SK-N-DZ (cell line): ENCODE measurements at regions not wholly inside any gene's neighbourhood (a gene's known extent, or its start where the extent isn't known, plus 50 kb on each side); places are given as distances from the start of the nearest gene placed in this dataset.

Experiments
- DNase-seq: peaks from one replicate; pipeline ENCODE4 v3.0.0-alpha.2; 2015; ENCODE audit warnings: low spot score

- DNase-seq: no peak
Measured at GRCh38 chr3:66133050-66133757, 87.6 kb upstream of the SLC25A26 start.

- DNase-seq: no peak
Measured at GRCh38 chr3:66128623-66129022, 89.9 kb upstream of the MAGI1 start.

DNA sequence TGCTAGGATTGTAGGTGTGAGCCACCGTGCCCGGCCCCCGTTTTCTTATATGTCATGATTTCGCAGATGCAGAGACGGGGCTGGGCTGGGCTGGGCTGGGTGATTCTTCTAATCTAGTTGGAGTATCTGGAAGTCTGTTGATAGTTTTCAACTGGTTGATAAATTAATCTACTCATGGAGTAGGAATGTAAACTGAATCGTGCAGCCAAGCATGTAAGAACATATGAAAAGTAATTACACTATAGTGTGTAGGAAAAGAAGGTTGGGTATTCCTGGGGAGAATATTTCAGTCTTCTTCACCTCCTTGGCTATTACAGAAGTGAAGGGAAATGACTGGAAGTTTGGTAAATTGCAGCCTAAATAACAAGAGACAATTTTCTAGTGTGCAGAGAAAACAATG lies 82.6 kb upstream of the MAGI1 start:
- no peak for DNase-seq

GRCh38 chr3:66115858-66116654 lies 77.3 kb upstream of the MAGI1 start:
- DNase-seq: no peak

DNA sequence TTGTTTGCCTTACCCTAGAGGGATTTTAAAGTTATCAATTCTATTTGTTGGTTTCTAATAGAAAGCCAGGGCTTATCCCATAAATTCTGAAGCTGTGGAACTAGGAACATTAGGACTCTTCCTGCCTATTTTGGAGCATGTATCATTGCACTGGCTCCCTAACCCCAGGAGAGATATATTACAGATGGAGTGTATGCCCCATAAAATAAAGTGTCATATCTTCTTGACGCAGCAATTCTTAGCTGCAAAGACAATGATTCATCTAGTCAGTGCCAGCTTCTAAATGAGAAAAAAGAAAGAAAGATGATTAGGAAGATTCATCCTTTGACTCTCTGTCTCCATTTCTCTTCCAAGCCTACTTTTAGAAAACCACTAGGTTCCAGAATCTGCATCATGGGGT lies 74.8 kb upstream of the MAGI1 start:
- no peak for DNase-seq

DNA sequence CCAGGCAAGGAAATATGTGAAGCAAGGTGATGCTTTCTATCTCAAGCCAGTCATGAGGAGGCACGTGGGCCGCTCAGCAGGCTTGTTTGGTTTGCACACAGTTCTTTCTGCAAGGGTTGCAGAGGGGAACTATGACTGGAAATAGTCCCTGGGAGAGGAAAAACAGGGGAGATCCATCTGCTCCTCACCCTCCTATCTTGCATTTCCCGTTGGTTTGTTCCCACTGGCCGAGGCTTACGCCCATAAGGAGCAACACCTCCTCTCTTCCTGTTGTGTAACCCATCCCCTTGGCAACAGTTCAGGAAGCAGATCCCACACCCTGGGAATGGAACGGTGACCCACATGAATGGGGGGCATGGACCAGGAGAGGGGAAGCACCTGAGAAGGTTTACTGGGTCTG lies 72.1 kb upstream of the MAGI1 start:
- no peak for DNase-seq

DNA sequence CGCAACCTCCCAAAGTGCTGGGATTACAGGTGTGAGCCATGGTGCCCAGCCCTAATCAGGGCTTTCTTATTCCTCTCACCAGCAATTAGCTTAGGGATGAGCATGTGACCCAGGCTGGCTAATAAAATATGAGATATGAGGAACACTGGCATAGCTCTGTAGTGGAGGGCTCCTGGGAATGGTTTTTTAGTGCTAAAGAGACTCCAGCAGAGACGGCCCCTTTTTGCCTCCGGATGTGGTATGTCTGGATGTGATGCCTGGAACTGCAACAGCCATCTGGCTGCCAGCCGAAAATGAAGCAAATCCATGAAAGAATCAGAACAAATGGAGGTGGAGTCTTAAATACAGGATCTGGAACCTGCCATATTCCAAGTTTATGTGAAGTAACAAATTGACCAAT lies 69.1 kb upstream of the MAGI1 start:
- DNase-seq: peak; percentile 5

GRCh38 chr3:66106788-66107187 lies 68.1 kb upstream of the MAGI1 start:
- DNase-seq: no peak

- no peak for DNase-seq
Measured at GRCh38 chr3:66104535-66104934, 65.8 kb upstream of the MAGI1 start.

DNA sequence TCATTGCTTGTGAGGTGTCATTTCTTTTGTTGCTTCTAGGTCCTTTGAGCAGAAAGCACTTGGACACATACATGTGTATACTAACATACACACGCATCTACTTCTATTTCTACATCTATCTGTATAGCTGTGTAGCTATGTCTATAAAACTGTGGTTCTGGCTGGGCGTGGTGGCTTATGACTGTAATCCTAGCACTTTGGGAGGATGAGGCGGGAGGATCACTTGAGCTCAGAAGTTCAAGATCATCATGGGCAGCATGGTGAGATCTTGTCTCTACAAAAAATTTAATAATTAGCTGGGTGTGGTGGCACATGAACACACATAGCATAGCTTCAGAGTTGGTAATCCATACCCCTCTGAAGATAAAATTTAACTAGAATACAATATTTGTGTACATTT lies 65.0 kb upstream of the MAGI1 start:
- no peak for DNase-seq

DNA sequence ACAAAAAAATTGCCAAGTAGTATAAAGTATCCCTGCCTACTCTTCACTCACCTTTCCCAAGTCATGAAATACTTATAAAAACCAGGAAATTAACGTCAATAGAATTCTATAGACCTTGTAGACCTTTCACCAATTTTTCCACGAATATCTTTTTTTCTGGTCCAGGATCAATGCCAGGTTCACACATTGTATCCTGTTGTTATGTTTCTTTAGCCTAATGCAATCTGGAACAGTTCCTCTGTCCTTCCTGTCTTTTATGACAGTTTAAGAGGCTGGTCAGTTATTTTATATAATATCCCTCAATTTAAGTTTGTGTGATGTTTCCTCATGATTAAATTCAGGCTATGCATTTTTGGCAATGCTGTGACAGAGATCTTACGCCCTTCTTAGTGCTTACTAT lies 63.2 kb upstream of the MAGI1 start:
- no peak for DNase-seq

GRCh38 chr3:66099541-66100065 lies 60.9 kb upstream of the MAGI1 start:
- DNase-seq: no peak

DNA sequence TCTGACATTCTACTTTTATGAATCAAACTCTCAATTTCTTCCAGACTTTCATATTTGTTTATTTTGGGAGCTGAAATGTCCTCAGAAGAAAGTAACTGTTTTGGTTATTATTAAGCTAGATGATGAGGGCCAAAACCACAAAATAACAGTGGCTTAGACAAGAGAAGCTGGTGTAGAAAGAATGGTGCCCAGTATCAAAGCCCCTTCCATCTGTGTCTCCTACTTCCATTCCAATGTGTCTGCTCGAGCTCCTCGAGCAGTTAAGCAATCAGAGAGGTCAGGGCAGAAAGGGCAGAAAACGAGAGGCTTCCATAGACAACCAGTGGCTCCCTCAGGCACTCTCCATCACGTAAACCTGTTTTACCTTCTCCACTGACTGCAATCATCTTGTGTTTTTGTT lies 59.7 kb upstream of the MAGI1 start:
- no peak for DNase-seq

DNA sequence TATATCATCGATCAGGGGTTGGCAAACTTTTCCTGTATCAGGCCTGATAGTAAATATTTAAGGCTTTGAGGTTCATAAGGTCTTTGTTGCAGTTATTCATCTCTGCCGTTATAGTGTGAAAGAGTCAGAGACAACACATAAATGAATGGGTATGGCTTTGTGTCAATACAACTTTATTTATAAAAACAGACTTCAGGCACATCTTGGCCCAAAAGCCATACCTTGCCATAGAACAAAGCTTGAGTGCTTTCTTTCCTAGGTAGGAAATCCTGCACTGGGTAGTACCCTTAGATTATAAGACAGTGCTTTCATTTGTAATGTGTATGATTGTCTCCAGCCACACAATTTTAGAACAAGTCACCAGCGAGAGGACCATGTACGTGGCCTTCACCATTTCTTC lies 58.9 kb upstream of the MAGI1 start:
- no peak for DNase-seq

DNA sequence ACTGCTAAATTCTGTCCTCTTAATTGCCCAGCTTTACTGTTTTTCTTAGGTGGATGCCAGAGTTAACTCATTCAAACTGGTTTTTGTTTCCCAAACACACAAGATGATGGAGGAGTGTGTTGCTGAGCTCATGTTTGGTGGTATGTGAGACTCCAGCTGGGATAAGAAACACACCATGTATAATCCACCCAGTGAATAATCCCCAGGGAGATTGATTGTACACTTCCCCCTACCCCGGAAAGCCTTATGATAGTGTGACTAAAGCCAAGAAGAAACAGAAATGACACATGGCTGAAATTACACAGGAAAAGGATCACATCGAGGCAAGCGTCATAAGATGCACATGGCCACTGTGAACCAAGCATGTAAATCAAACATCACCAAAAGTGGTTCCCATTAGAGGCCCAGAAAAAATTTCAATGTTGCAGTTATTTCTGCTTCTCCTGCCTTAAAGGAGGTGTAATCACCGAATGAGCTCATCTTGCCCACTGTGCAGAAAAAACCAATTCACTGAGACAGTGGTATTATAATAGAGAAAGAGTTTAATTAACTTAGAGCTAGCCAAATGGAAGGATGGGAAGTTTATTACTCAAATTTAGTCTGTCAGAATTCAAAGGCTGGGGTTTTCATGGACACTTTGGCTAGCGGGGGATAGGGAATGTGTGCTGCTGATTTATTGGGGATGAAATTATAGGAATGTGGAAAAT lies 56.7 kb upstream of the MAGI1 start:
- DNase-seq: no peak

GRCh38 chr3:66093981-66094380 lies 55.3 kb upstream of the MAGI1 start:
- no peak for DNase-seq

- DNase-seq: no peak
Measured at GRCh38 chr3:66092175-66092995, 53.7 kb upstream of the MAGI1 start.
